IgD-negative memory B cell (primary cell): ENCODE measurements at regions not wholly inside any gene's neighbourhood (a gene's known extent, or its start where the extent isn't known, plus 50 kb on each side); places are given as distances from the start of the nearest gene placed in this dataset.
"Not testable (repeated sequence)": the region's sequence is repeated elsewhere in the genome, so short reads cannot be mapped to it uniquely, and the experiment has no call there.

Experiments used
- H3K27ac Mint-ChIP-seq, 3 donors: one replicate each; pipeline ENCODE4 v1.8.0; 2020 to 2022; ENCODE audit warnings: mild to moderate bottlenecking in 3 of 3, mixed read lengths in 3 of 3, moderate library complexity in 1 of 3
- H3K27me3 Mint-ChIP-seq: one replicate; pipeline ENCODE4 v1.8.0; 2021; ENCODE audit warnings: mixed read lengths
- H3K36me3 Mint-ChIP-seq: one replicate; pipeline ENCODE4 v1.8.0; 2020; ENCODE audit warnings: mild to moderate bottlenecking, mixed read lengths
- H3K4me1 Mint-ChIP-seq, 3 donors: one replicate each; pipeline ENCODE4 v1.8.0; 2020 to 2022; ENCODE audit warnings: mixed read lengths in 3 of 3, mild to moderate bottlenecking in 1 of 3
- H3K4me3 Mint-ChIP-seq, 4 donors: one replicate each; pipeline ENCODE4 v1.8.0; 2020 to 2022; ENCODE audit warnings: mild to moderate bottlenecking in 4 of 4, mixed read lengths in 4 of 4, moderate library complexity in 3 of 4
- H3K9me3 Mint-ChIP-seq, 3 donors: one replicate each; pipeline ENCODE4 v1.8.0; 2020 to 2021; ENCODE audit warnings: mixed read lengths in 3 of 3, mild to moderate bottlenecking in 1 of 3

DNA sequence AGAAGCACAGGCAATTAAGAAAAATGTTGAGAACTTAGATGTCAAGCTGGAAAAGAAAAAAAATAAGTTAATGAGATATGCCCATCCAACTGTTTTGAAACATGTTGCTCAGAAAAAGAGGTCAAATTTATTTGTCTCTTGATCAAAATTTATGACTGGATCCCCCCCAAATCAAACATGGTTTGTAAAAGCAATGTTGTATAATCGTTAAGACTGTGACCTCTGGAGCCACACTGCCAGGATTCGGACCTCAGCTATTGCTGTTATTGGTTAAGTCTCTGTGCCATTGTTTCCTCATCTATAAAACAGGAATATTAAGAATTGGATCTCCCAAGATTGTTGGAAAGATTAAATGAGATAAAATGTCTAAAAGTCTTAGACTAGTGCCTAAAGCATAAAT, 51.9 kb upstream of the LRRK2 start:
- Mint-ChIP-seq H3K9me3 (peaks cover 0 to 4% (median 1%) of the 10 kb centered on the region in 3 donors), H3K4me3 (no peak overlapping the region), H3K27me3 (no peaks in the 10 kb centered on the region), H3K27ac (no peak overlapping the region), H3K36me3 (no peaks in the 10 kb centered on the region), H3K4me1 (peaks cover 11 to 25% (median 21%) of the 10 kb centered on the region in 3 donors)

DNA sequence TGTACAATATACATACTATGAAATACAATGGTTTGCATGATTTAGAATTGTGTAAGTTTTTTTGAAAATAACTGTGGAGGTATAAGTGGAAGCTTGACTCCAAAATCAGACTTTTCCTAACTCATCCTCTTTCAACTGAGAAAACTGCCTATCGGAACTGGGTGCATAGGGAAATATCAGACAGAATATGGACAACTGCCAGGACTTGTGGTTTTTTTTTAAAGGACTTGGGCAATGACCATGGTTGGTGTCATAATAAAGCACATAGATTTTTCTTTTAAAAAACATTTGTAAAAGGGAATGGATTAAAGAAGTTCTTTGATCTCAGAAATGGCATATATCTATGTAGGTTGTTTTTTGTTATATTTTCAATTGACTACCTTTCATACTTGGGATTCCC, 53.3 kb upstream of the LRRK2 start:
- no peak overlapping the region for H3K4me3 Mint-ChIP-seq
- no peaks in the 10 kb centered on the region for H3K27me3 Mint-ChIP-seq
- H3K9me3 Mint-ChIP-seq = peaks cover 0 to 4% (median 1%) of the 10 kb centered on the region in 3 donors
- no peaks in the 10 kb centered on the region for H3K36me3 Mint-ChIP-seq
- no peak overlapping the region for H3K27ac Mint-ChIP-seq
- peaks cover 11 to 25% (median 21%) of the 10 kb centered on the region in 3 donors for H3K4me1 Mint-ChIP-seq

DNA sequence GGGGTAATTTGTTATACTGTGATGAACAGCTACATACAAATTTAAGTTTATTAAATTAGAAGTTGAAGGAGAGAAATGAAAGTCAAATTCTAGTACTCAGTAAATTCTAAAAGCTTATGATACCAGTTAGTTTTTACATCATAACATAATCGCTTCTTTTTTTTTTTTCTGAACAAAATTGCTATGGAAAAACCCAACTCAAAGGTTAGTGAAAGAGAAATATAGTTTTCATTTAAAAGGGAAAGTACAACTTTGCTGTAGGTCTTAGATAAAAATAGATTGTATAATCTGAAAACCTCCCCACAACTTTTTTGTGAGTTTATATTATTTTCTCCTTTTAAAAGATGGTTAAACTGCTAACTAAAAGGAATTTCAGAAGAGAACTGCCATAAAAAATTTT, 53.7 kb upstream of the LRRK2 start:
- Mint-ChIP-seq H3K27me3 (no peaks in the 10 kb centered on the region), H3K4me1 (peaks cover 11 to 25% (median 21%) of the 10 kb centered on the region in 3 donors)

DNA sequence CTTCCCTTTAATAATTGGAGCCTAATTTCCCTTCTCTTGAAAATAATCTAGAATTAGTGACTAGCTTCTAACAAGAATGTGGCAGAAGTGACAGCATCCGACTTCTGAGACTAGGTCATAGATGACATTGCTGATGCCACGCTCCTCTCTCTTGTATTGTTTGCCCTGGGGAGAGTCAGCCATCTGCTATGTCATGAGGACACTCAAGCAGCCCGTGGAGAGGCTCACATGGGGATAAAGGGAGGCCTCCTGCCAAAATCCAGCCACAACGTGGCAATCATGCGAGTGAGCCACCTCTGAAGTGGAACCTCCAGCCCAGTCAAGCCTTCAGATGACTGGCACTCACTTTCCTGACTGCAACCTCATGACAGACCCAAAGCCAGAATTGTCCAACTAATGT, 54.2 kb upstream of the LRRK2 start:
- Mint-ChIP-seq H3K9me3 (peaks cover 0 to 4% (median 0%) of the 10 kb centered on the region in 3 donors), H3K36me3 (no peaks in the 10 kb centered on the region), H3K27ac (no peak overlapping the region), H3K4me1 (peaks cover 11 to 25% (median 20%) of the 10 kb centered on the region in 3 donors), H3K27me3 (no peaks in the 10 kb centered on the region), H3K4me3 (peak overlapping the region in 1 of 4 donors; percentile 22)

More for the DNA sequence above, 53.7 kb upstream of the LRRK2 start:
- Mint-ChIP-seq H3K4me3 (no peak overlapping the region), H3K36me3 (no peaks in the 10 kb centered on the region), H3K27ac (no peak overlapping the region), H3K9me3 (peaks cover 0 to 4% (median 1%) of the 10 kb centered on the region in 3 donors)

DNA sequence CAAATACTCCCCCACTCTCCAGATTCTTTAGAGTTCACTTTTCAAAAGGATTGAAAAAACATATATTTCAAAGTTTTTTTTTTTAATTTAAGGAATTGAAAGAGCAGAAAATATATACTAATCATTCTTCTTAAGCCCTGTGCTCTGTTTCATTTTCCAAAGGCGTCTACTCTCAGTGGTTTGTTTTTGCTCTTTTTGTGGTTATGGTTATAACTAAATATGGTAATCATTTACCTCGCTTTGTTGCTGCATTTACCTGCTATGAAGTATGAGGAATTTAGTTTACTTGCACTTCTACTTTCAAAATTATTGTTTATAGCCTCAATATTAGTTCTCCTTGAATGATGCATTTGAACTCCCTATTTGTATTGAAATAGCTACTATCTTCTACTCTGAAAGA, 55.9 kb upstream of the LRRK2 start:
- Mint-ChIP-seq H3K4me3 (peak overlapping the region; percentile 16 to 92 (median 76)), H3K27me3 (no peaks in the 10 kb centered on the region), H3K9me3 (peaks cover 0 to 4% (median 4%) of the 10 kb centered on the region in 3 donors), H3K27ac (no peak overlapping the region), H3K36me3 (no peaks in the 10 kb centered on the region), H3K4me1 (peaks cover 11 to 19% (median 11%) of the 10 kb centered on the region in 3 donors)

DNA sequence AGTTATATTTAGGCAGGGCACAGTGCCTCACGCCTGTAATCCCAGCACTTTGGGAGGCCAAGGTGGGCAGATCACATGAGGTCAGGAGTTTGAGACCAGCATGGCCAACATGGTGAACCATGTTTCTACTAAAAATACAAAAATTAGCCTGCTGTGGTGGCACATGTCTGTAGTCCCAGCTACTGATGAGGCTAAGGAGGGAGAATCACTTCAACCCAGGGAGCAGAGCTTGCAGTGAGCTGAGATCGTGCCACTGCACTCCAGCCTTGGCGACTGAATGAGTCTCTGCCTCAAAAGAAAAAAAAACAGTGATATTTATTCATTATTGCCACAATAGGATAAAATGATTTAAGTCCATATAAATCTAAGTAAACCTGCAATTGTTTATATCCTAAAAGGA, 56.4 kb upstream of the LRRK2 start:
- H3K4me3 Mint-ChIP-seq = peak overlapping the region; percentile 16 to 92 (median 76)
- peaks cover 11 to 19% (median 11%) of the 10 kb centered on the region in 3 donors for H3K4me1 Mint-ChIP-seq
- H3K27me3 Mint-ChIP-seq, H3K9me3 Mint-ChIP-seq, H3K36me3 Mint-ChIP-seq: not testable (repeated sequence)
- H3K27ac Mint-ChIP-seq = peak overlapping the region in 2 of 3 donors; percentile 23 to 67

DNA sequence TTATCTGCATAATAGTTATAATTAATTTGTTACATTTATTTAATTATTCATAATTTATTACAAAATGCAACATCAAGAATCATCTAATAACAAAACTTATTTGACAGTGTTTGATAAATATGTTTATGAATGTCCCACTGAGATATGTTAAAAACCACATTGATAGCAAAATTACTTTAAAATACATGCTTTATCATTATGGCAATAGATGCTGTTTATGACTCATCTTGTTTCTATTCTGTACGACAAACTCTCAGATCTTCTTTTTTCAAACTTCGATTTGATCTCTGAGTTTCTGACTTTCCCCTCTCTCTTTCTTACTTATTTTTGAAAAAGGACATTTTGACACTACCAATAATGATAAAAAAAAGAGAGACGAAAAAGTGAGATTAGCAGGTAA, 56.8 kb upstream of the LRRK2 start:
- H3K4me3 Mint-ChIP-seq = peak overlapping the region; percentile 16 to 92 (median 76)
- H3K27me3 Mint-ChIP-seq = no peaks in the 10 kb centered on the region
- H3K4me1 Mint-ChIP-seq = peaks cover 11 to 18% (median 11%) of the 10 kb centered on the region in 3 donors
- peak overlapping the region in 2 of 3 donors; percentile 23 to 67 for H3K27ac Mint-ChIP-seq
- peaks cover 0 to 8% (median 4%) of the 10 kb centered on the region in 3 donors for H3K9me3 Mint-ChIP-seq
- H3K36me3 Mint-ChIP-seq = no peaks in the 10 kb centered on the region

DNA sequence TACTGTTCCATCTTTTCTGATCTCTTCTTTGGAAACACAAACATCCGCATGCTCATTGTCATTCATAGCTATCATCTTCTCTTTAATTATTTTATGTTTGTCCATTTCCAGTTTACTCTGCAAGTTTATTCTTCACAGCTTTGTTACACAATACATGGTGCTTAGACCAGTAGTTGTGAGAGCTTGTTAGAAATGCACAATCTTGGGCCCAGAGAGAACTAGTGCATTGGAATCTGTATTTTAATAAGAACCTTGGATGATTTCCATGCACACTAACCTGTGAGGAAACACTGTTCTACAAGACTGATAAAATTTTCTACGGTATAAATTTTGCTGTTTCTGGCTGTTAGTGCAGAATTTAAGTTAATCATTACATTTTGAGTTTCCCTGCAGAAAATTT, 59.3 kb upstream of the SLC2A13 start:
- Mint-ChIP-seq H3K4me1 (peaks cover 7 to 11% (median 10%) of the 10 kb centered on the region in 3 donors), H3K27me3 (no peaks in the 10 kb centered on the region), H3K9me3 (peaks cover 0 to 13% (median 9%) of the 10 kb centered on the region in 3 donors), H3K27ac (no peak overlapping the region), H3K36me3 (peaks cover 2% of the 10 kb centered on the region), H3K4me3 (no peak overlapping the region)

DNA sequence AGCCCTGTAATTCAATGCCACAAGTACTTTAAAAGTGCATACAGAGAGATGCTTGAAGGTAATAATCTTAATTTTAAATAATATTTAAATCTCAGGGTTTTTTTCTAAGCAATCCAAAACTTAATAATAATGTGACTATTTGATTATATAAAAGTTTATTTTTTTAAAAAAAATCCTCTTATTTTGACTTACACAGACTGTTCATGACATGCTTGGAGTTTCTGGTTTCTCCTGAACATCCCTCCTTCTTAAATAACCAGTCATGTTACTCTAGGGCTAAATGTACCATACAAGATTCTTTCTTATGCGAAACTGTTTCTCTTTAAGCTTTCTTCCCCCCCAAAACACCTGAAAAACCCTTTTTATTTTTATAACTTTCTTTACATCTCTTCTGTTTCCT, 58.2 kb upstream of the SLC2A13 start:
- Mint-ChIP-seq H3K4me3 (no peak overlapping the region), H3K9me3 (peaks cover 0 to 13% (median 9%) of the 10 kb centered on the region in 3 donors), H3K36me3 (peaks cover 3% of the 10 kb centered on the region), H3K27me3 (no peaks in the 10 kb centered on the region), H3K4me1 (peaks cover 8 to 11% (median 9%) of the 10 kb centered on the region in 3 donors), H3K27ac (no peak overlapping the region)

DNA sequence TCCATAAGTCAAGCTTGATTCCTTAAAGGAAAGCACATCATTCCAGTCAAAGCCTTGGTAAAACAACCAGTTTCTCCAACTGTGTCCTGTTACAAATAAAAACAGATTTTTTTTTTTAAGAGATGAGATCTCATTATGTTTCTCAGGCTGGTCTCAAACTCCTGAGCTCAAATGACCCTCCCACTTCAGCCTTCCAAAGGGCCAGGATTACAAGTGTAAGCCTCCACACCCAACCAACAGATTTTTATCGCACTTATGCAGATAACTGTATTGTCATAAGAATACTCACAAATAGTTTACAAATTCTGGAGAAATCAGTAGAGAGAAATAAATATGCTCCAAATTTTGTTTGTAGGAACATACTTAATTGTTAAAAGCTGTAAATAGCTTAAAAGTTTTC, 56.2 kb upstream of the SLC2A13 start:
- Mint-ChIP-seq H3K27me3 (no peaks in the 10 kb centered on the region), H3K36me3 (peaks cover 3% of the 10 kb centered on the region), H3K27ac (peak overlapping the region in 1 of 3 donors; percentile 2), H3K9me3 (peaks cover 0 to 13% (median 9%) of the 10 kb centered on the region in 3 donors), H3K4me3 (no peak overlapping the region), H3K4me1 (peaks cover 11 to 18% (median 15%) of the 10 kb centered on the region in 3 donors)

DNA sequence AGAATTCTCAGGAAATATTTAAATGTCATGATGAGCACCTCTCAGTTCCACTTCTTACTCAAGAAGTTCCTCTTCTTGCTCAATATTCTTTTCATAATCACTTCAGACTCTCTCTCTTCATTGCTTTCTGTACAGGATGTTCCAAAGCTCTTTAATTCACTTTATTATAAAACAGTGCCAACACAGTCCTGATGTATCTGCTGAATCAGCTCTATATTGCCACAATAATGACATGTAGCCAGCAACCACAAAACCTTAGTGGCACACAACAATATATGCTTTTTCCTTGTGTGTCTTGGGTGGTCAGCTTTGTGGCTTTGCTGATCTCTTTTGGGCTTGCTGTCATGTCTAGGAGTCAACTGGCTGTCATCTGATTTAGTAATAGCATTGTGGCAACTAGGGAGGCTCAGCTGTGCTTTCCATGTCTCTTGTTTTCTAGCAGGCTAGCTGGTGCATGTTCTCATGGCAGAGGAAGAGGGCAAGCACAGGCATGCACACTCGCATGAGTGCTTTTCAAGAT, 52.8 kb upstream of the SLC2A13 start:
- Mint-ChIP-seq H3K27me3 (no peaks in the 10 kb centered on the region), H3K4me1 (peaks cover 29 to 35% (median 32%) of the 10 kb centered on the region in 3 donors), H3K4me3 (peak overlapping the region in 2 of 4 donors; percentile 32 to 61), H3K36me3 (peaks cover 3% of the 10 kb centered on the region), H3K27ac (peak overlapping the region in 1 of 3 donors; percentile 10), H3K9me3 (peaks cover 0 to 9% (median 9%) of the 10 kb centered on the region in 3 donors)

DNA sequence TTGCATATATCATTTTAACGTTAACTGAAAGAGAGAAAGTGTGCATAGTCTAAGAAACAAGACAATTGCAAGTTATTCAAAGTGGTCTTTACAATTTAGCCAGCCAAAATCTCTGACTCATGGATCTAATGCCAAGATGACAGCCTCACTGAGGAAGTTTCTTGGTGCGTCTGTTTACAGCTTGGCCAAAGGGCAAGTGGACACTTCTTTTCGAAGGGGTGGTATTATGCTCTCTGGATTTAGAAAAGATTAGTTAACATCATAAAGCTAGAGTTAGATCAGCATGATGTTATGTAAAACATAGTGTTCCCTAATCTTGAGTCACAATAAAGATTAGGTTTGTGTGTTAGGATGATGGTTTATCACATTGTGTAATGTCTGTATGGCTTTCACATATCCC, 51.5 kb upstream of the SLC2A13 start:
- H3K9me3 Mint-ChIP-seq = peaks cover 0 to 6% (median 2%) of the 10 kb centered on the region in 3 donors
- no peak overlapping the region for H3K4me3 Mint-ChIP-seq
- H3K36me3 Mint-ChIP-seq = peaks cover 3% of the 10 kb centered on the region
- peaks cover 36 to 40% (median 36%) of the 10 kb centered on the region in 3 donors for H3K4me1 Mint-ChIP-seq
- H3K27me3 Mint-ChIP-seq = peaks cover 2% of the 10 kb centered on the region
- no peak overlapping the region for H3K27ac Mint-ChIP-seq

DNA sequence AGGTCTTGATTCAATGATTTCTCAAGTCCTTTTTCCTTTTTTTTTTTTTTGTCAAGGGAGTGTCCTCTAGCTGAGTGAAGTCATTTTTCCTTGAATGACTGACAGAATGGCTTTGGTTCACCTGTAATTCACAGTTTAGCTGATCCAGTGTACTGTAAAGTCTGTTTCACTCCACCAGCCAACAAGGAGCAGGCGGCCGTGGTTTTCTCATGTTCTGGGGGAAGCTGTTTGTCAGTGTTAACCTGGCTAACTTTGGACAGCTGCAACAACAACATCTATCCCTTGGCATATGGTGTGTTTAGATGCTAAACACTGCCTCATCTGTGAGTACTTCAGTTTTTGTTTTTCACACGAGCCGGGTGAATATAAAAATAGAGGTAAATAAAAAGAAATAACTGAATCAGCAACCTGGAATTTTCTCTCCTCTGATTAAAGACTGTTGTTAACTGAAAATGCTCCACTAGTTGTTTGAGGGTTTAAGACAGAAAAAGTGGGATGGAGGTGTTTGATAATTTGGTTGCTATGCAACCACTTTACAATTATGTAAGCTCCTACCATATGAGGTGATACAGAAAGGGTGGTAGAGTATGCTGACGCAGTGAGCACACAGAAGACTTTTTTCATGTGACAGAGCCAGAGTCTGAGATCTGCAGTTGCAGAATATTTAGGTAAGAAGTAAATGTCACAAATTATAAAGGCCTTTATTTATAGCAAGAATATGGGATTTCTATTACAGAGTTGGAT, 50.3 kb upstream of the SLC2A13 start:
- peaks cover 2% of the 10 kb centered on the region for H3K27me3 Mint-ChIP-seq
- H3K9me3 Mint-ChIP-seq = no peaks in the 10 kb centered on the region
- peaks cover 3% of the 10 kb centered on the region for H3K36me3 Mint-ChIP-seq
- peaks cover 36 to 40% (median 36%) of the 10 kb centered on the region in 3 donors for H3K4me1 Mint-ChIP-seq
- no peak overlapping the region for H3K27ac Mint-ChIP-seq
- H3K4me3 Mint-ChIP-seq = peak overlapping the region in 1 of 4 donors; percentile 38
